HG03196 (cell line): ENCODE measurements at regions not wholly inside any gene's neighbourhood (a gene's known extent, or its start where the extent isn't known, plus 50 kb on each side); places are given as distances from the start of the nearest gene placed in this dataset.
"Not testable (repeated sequence)": the region's sequence is repeated elsewhere in the genome, so short reads cannot be mapped to it uniquely, and the experiment has no call there.

Experiments
- ATAC-seq: cut with Tn5 transposase; IDR thresholded peaks from one replicate; pipeline ENCODE4 v1.9.1; 2021; ENCODE audit not compliant: unreplicated experiment

GRCh38 chr16:72464052-72464451, 292.1 kb upstream of the PMFBP1 start:
- no peak for ATAC-seq

GRCh38 chr16:72458035-72458434, 286.1 kb upstream of the PMFBP1 start:
- ATAC-seq, result no peak

- ATAC-seq, result no peak
Observed at GRCh38 chr16:72457243-72457940, 285.4 kb upstream of the PMFBP1 start.

GRCh38 chr16:72455743-72456659, 284.0 kb upstream of the PMFBP1 start:
- no peak for ATAC-seq

- ATAC-seq, result not testable (repeated sequence)
Observed at GRCh38 chr16:72453856-72454255, 281.9 kb upstream of the PMFBP1 start.

DNA sequence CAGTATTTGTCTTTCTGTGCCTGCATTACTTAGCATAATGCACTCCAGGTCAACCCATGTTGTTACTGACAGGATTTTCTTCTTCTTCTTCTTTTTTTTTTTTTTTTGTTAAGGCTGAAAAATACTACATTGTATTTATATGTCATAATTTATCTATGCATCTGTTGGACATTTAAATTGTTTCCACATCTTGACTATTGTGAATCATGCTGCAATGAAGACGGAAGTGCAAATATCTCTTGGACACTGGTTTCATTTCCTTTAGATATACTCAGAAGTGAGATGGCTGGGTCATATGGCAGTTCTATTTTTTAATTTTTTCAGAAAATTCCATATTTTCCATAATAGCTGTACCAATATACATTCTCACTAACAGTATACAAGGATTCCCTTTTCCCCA, 272.7 kb upstream of the PMFBP1 start:
- ATAC-seq, result no peak

DNA sequence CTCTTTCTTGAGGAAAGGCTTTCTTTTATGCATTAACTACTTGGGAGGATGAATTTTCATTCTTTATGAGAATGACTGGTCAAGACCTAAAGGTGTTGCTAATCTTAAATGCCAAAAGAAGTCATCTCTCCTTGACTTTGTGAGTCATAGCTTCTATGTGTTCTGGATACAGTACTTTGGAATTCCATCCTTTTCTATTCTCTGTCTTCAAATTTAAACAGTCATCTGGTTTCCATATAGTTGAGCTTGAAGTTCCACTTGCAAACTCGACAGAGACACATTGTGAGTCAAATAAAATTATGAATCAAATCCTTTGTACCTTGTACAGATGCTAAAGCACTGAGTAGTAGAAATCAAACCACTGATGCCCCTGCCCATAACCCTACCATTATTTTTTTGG, 271.9 kb upstream of the PMFBP1 start:
- no peak for ATAC-seq

DNA sequence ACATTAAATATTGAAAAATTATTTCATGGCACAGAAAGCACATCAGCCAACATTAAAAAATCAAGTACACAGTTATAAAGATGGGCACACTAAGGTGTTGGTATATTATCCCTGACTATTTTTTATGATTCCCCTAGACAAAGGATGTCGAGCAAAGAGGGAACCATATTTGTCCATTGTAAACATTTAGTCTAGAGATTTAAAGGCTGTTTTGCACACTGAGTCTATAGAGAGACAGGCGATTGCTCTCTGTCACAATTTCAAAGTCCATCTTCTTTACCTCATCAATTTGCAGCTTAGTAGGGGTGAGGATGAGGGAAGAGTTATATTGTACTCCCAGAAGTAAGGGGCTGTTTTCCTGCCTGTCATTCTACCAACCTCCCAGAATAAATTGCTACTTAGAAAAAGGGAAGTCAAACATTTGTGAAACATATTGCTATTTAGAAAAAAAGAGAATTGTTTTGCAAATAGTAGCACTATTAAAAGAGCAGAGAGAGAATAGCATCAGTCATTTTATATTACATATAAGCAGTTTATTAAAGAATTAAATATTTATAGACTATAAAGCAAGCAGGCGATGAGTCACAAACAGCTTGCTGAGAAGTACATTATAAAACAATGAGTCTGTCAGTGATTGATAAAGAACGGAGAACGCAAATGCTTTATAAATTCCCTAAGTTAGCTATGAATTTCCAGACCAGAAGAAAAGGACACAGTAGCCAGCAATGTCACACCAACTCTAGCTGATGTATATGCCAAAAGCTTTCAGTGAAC, 270.6 kb upstream of the PMFBP1 start:
- ATAC-seq, result no peak

- no peak for ATAC-seq
Observed at GRCh38 chr16:72437891-72438290, 265.9 kb upstream of the PMFBP1 start.

DNA sequence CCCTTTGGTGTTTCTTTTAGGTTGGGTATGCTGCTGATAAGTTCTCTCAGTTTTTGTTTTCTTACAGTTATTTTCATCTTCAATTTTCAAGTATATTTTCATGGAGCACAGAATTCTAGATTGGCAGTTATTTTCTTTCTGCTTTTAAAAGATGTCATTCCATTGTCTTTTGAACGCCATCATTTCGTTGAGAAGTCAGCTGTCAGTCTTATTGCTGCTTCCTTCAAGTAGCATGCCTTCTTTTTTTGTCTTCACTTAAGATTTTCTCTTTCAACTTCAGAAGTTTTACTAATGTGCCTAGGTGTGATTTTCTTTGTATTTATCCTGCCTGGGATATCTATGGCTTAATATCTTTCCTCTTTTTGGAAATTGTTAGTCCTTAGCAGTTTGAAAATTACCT, 262.2 kb upstream of the PMFBP1 start:
- ATAC-seq, result no peak

GRCh38 chr16:72430121-72430520, 258.2 kb upstream of the PMFBP1 start:
- ATAC-seq, result no peak

GRCh38 chr16:72429671-72430081, 257.7 kb upstream of the PMFBP1 start:
- ATAC-seq, result no peak

DNA sequence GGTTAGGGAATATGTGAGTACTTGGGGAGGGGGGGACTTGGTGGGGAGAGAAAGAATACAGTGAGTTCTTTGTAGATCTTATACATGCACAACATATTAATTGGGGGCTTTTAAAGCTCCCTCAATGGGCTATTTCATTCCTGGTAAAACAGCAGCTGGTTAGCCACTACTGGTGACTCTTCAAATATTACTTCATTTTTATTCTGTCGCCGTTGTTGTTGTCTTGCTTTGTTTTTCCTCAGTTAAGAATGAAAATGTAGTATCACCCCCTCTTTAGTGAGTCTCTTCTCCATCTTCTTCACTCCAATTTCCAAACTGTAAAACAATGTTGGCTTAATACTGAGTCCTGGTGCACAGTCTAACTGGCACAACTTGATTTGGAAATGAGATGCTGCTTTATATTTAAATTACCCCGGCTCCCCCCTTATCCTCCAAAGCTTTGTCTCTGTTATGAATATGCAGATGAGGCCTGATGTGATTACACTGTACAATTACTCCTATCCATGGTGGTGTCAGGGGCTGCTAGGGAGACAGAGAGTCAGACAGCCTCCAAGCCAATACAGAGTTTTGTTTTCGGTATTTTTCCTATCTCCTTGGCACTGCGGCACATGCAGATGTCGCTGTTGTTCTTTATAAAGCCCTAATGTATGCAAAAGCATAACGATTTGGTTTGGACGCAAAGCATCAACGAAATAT, 256.9 kb upstream of the PMFBP1 start:
- ATAC-seq, result no peak

DNA sequence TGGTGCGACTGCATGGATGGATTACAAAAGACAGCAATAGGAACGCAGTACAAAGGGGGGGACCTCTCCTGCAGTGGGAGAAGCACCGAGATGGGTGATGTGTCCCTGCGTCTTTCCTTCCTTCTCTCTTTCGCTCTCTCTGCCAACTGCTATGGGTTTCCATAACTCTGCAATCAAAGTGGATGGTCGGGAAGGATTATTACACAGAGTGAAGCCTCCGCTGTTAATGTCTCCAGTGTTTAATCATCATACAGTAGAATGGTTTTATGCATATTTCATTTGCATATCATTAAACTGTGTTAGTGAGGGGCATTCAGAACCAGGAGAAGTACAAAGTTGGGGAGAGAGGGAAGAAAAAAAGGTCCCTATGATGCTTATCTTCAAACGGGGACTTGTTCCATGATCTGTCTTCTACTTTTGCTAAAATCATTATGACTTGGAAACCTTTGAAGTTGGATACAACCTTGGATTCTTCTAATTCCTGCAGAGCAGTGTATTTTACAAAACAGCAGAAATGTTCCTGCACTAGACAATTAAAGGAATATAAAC, 255.9 kb upstream of the PMFBP1 start:
- ATAC-seq, result no peak

DNA sequence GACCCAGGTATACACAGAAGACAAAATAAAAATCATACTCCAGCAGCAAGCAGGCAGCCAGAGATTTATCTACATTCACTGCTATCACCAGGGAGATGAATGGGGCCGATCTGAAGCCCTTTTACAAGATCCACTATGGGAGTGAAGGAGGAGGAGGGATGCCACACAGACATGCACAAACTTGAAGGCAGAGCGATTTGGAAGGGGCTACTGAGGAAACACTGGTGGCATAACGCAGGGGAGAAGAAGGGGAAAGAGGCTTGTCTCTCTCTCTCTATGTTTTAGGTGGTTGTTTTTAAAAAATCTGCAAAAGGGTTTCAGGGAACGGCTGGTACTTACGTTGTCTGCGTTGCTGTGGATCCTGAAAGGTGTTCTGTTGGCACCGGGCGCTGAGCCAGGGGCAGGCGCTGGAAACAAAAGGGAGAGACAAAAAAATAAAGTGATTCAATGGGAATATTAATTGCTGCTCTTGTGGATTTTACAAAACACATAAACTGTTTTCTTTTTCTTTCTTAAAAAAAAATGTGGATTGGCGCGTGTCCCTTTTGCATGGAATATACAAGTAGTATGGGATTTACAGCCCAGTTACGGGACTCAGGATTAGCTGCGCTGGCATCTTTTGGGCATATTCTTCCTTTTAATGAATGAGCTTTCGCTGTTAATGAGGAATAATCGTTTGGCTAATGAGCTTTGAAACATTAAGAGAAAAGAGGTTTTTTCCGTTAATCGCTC, 255.3 kb upstream of the PMFBP1 start:
- ATAC-seq, result no peak

DNA sequence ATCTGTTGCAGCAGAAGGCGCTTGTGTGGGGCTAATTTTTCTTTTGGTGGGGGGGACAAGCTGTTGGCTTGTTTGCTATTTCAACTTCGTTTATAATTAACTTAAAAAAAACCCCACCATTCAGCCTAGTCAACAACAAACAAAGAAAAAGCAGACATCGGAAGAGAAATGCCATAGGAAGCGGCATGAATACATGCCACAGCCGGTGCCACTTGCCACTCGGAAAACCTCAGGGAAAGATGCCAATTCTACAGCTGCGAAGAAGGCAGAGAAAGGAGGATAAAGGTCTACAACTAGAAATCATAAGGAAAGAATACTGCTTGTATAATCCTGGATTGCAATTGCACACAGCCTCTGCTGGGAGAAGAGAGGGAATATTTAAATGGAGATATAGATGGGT, 254.4 kb upstream of the PMFBP1 start:
- ATAC-seq, result no peak

DNA sequence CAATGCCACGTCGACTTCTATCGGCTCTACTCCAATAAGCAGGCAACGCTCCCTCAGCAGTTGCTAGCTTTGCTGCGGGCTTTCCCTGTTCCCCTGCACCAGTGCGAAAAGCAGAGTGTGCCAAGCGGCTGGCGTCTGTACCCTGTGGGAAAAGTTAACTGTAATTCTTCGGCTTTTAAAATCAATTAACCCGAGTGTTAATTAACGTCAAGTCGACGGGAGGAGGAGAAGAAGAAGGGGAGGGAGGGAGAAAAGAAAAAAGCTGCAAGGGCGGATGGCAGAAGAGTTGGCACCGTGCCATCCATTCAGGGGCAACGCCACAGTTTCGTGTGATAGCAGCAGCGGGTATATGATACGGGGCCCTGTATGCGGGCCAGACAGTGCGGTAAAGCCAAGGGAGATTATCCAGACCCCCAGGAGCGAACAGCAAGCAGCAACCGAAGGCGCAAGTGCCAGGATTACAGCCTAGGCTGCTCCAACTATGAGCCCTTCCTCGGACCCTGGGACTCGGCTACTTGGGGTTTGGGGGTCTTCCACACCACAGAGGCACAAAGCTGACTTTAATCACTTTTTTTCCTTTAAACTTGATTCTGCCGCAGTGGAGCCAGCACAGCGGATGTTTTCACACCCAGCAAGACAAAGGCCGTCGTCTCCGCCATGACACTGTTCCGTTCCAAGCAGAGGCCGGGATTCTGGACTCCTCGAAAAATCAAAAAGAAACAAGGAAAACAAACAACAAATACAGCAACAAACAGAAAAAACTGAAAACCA, 253.8 kb upstream of the PMFBP1 start:
- ATAC-seq, result no peak

- ATAC-seq, result no peak
Observed at GRCh38 chr16:72424757-72425156, 252.8 kb upstream of the PMFBP1 start.

GRCh38 chr16:72422308-72422897, 250.4 kb upstream of the PMFBP1 start:
- no peak for ATAC-seq
